OCI-LY7 (cell line): ENCODE measurements at regions not wholly inside any gene's neighbourhood (a gene's known extent, or its start where the extent isn't known, plus 50 kb on each side); places are given as distances from the start of the nearest gene placed in this dataset.

Experiments
- BruUV-seq: library from RNA; stranded (reverse); fragments of 400-500 nt; replicated peaks from 2 replicates; lab custom pipeline; 2021; lab: Mats Ljungman, UMichigan
- CTCF ChIA-PET: fragments of 300-600 bp; sonication (Branson Sonifier 250); formaldehyde crosslinking; loops from one replicate; lab custom pipeline; 2022; ENCODE audit warnings: antibody characterized with exemption; ENCODE audit not compliant: unreplicated experiment; lab: Charles Lee
- POLR2A ChIA-PET: fragments of 300-600 bp; sonication (Branson Sonifier 250); formaldehyde crosslinking; loops from one replicate; lab custom pipeline; 2022; ENCODE audit warnings: antibody characterized with exemption; lab: Charles Lee
- DNase-seq: peaks from one replicate; pipeline ENCODE4 v3.0.0-alpha.2; 2015; ENCODE audit warnings: low spot score
- H2AFZ ChIP-seq: fragments of 200-600 bp; sonication (generic), shearing (Covaris generic); 2 replicates; pipeline ENCODE4 v1.6.1; 2014; ENCODE audit warnings: mild to moderate bottlenecking, antibody characterized with exemption, low read length, moderate library complexity
- H3K27ac ChIP-seq: fragments of 200-600 bp; sonication (generic); 2 replicates; pipeline ENCODE4 v1.5.1; 2014; ENCODE audit warnings: mixed run types, low read depth, mild to moderate bottlenecking, moderate library complexity, low read length, inconsistent platforms; ENCODE audit not compliant: poor library complexity, severe bottlenecking
- H3K36me3 ChIP-seq: fragments of 200-600 bp; sonication (generic); 2 replicates; pipeline ENCODE4 v1.6.1; 2014; ENCODE audit warnings: mild to moderate bottlenecking, antibody characterized with exemption, low read length, moderate library complexity, mixed read lengths; ENCODE audit not compliant: insufficient read depth
- H3K4me1 ChIP-seq: fragments of 200-600 bp; sonication (generic); 2 replicates; pipeline ENCODE4 v1.5.1; 2014; ENCODE audit warnings: mild to moderate bottlenecking, low read length; ENCODE audit not compliant: insufficient read depth, poor library complexity, severe bottlenecking
- H3K4me2 ChIP-seq: fragments of 200-600 bp; sonication (generic); 2 replicates; pipeline ENCODE4 v1.6.1; 2014; ENCODE audit warnings: mild to moderate bottlenecking, low read length
- H3K4me3 ChIP-seq: fragments of 200-600 bp; sonication (generic); 2 replicates; pipeline ENCODE4 v1.5.1; 2014; ENCODE audit warnings: mild to moderate bottlenecking, low read depth, low read length; ENCODE audit not compliant: poor library complexity, severe bottlenecking
- H3K79me2 ChIP-seq: fragments of 200-600 bp; sonication (generic); 2 replicates; pipeline ENCODE4 v1.6.1; 2016; ENCODE audit warnings: low read depth, mild to moderate bottlenecking, low read length, moderate library complexity, mixed read lengths; ENCODE audit not compliant: insufficient read depth
- H3K9me2 ChIP-seq: fragments of 200-600 bp; sonication (generic); 2 replicates; pipeline ENCODE4 v1.6.1; 2016; ENCODE audit warnings: mild to moderate bottlenecking, low read length, mixed read lengths; ENCODE audit not compliant: insufficient read depth
- H3K9me3 ChIP-seq: fragments of 200-600 bp; sonication (generic); 2 replicates; pipeline ENCODE4 v1.6.1; 2014; ENCODE audit warnings: mild to moderate bottlenecking, mixed run types, low read length, mixed read lengths
- H4K20me1 ChIP-seq: fragments of 200-600 bp; sonication (generic); 2 replicates; pipeline ENCODE4 v1.6.1; 2014; ENCODE audit warnings: mild to moderate bottlenecking, antibody characterized with exemption, low read length, moderate library complexity, mixed read lengths; ENCODE audit not compliant: insufficient read depth
- CTCF ChIP-seq: fragments of 200-600 bp; sonication (generic); conservative IDR thresholded peaks from 2 replicates; pipeline ENCODE4 v1.5.1; 2014; ENCODE audit warnings: mild to moderate bottlenecking, antibody characterized with exemption, low read length, moderate library complexity, mixed read lengths
- EZH2phosphoT487 ChIP-seq: fragments of 200-600 bp; sonication (generic); IDR thresholded peaks from 2 replicates; pipeline ENCODE4 v1.6.1; 2018; ENCODE audit warnings: low read depth, borderline replicate concordance, mild to moderate bottlenecking, mixed run types, antibody characterized with exemption, low read length, moderate library complexity, mixed read lengths
- intact Hi-C: fragments of 100-400 bp; cut with micrococcal nuclease; formaldehyde crosslinking; loops from one replicate; pipeline ENCODE4 v1.10.0; 2022; ENCODE audit not compliant: unreplicated experiment

- no TSS peak for BruUV-seq
- CTCF ChIA-PET: no interaction called here
- Histone ChIP-seq H3K9me2 (no peaks in the 10 kb centered on the region), H3K4me2 (no peak overlapping the region), H3K36me3 (no peaks in the 10 kb centered on the region), H3K27ac (no peak overlapping the region), H3K79me2 (no peaks in the 10 kb centered on the region), H3K4me3 (no peak overlapping the region), H3K9me3 (no peaks in the 10 kb centered on the region), H3K4me1 (no peaks in the 10 kb centered on the region), H2AFZ (no peak overlapping the region), H4K20me1 (no peaks in the 10 kb centered on the region)
- TF ChIP-seq EZH2phosphoT487 (no peak), CTCF (no peak)
- POLR2A ChIA-PET: no interaction called here
- no peak for DNase-seq
- intact Hi-C loops: no loop called here
Measured at GRCh38 chrX:96081891-96082290, 602.8 kb upstream of the DIAPH2 start.

- CTCF ChIA-PET: no interaction called here
- H3K79me2 ChIP-seq: no peaks in the 10 kb centered on the region
- H2AFZ ChIP-seq: no peak overlapping the region
- no peaks in the 10 kb centered on the region for H4K20me1 ChIP-seq
- intact Hi-C loops: no loop called here
- BruUV-seq: no TSS peak
- no peak for TF ChIP-seq CTCF
- TF ChIP-seq EZH2phosphoT487: no peak
- H3K9me3 ChIP-seq: no peaks in the 10 kb centered on the region
- no peaks in the 10 kb centered on the region for H3K36me3 ChIP-seq
- no peak overlapping the region for H3K27ac ChIP-seq
- no peak for DNase-seq
- no peak overlapping the region for H3K4me3 ChIP-seq
- no peaks in the 10 kb centered on the region for H3K4me1 ChIP-seq
- POLR2A ChIA-PET: no interaction called here
- H3K9me2 ChIP-seq: no peaks in the 10 kb centered on the region
- no peak overlapping the region for H3K4me2 ChIP-seq
Measured at GRCh38 chrX:96094616-96095015, 590.0 kb upstream of the DIAPH2 start.

GRCh38 chrX:96098471-96098870, 586.2 kb upstream of the DIAPH2 start:
- H3K4me3 ChIP-seq: no peak overlapping the region
- ChIA-PET CTCF (no interaction called here), POLR2A (no interaction called here)
- H2AFZ ChIP-seq: no peak overlapping the region
- no peak overlapping the region for H3K4me2 ChIP-seq
- H3K79me2 ChIP-seq: no peaks in the 10 kb centered on the region
- H3K36me3 ChIP-seq: no peaks in the 10 kb centered on the region
- TF ChIP-seq EZH2phosphoT487 (no peak), CTCF (no peak)
- H3K27ac ChIP-seq: no peak overlapping the region
- H3K9me2 ChIP-seq: no peaks in the 10 kb centered on the region
- no peaks in the 10 kb centered on the region for H3K4me1 ChIP-seq
- no TSS peak for BruUV-seq
- no peak for DNase-seq
- intact Hi-C loops: no loop called here
- no peaks in the 10 kb centered on the region for H3K9me3 ChIP-seq
- H4K20me1 ChIP-seq: no peaks in the 10 kb centered on the region
